GM23338 (cell line): ENCODE measurements at regions not wholly inside any gene's neighbourhood (a gene's known extent, or its start where the extent isn't known, plus 50 kb on each side); places are given as distances from the start of the nearest gene placed in this dataset.

Experiments
- ATAC-seq: fragments of 200-7000 bp; cut with Tn5 transposase; 3 replicates; pipeline ENCODE4 v1.9.1; 2020
- DNase-seq: peaks from one replicate; pipeline ENCODE4 v3.0.0-alpha.2; 2015; ENCODE audit warnings: low spot score
- H2AFZ ChIP-seq: fragments of 200-600 bp; sonication (generic); 2 replicates; pipeline ENCODE4 v1.8.0; 2016; ENCODE audit warnings: antibody characterized with exemption, mild to moderate bottlenecking, moderate library complexity
- H3F3A ChIP-seq: fragments of 200-600 bp; sonication (generic); replicated peaks from 2 replicates; pipeline ENCODE4 v1.8.0; 2017; ENCODE audit warnings: antibody characterized with exemption, mixed run types, low read depth
- H3K27ac ChIP-seq: fragments of 200-600 bp; sonication (generic); 2 replicates; pipeline ENCODE4 v1.6.1; 2016; ENCODE audit warnings: low read depth
- H3K27me3 ChIP-seq: fragments of 200-600 bp; sonication (generic); 2 replicates; pipeline ENCODE4 v1.8.0; 2016; ENCODE audit warnings: mild to moderate bottlenecking, mixed run types, moderate library complexity; ENCODE audit not compliant: insufficient read depth
- H3K36me3 ChIP-seq: fragments of 200-600 bp; sonication (generic); 2 replicates; pipeline ENCODE4 v1.8.0; 2016; ENCODE audit warnings: mild to moderate bottlenecking; ENCODE audit not compliant: insufficient read depth
- H3K4me1 ChIP-seq: fragments of 200-600 bp; sonication (generic); 2 replicates; pipeline ENCODE4 v1.8.0; 2016; ENCODE audit warnings: mild to moderate bottlenecking, moderate library complexity; ENCODE audit not compliant: insufficient read depth
- H3K4me2 ChIP-seq: fragments of 200-600 bp; sonication (generic); 2 replicates; pipeline ENCODE4 v1.7.1; 2017; ENCODE audit warnings: mixed run types
- H3K4me3 ChIP-seq: fragments of 200-600 bp; sonication (generic); 2 replicates; pipeline ENCODE4 v1.6.1; 2016; ENCODE audit warnings: mixed run types
- H3K79me2 ChIP-seq: fragments of 200-600 bp; sonication (generic); replicated peaks from 2 replicates; pipeline ENCODE4 v1.8.0; 2017; ENCODE audit warnings: mild to moderate bottlenecking; ENCODE audit not compliant: insufficient read depth
- H3K9me2 ChIP-seq: fragments of 200-600 bp; sonication (generic); 2 replicates; pipeline ENCODE4 v1.8.0; 2017; ENCODE audit not compliant: insufficient read depth
- H4K20me1 ChIP-seq: fragments of 200-600 bp; sonication (generic); replicated peaks from 2 replicates; pipeline ENCODE4 v1.8.0; 2017; ENCODE audit warnings: mild to moderate bottlenecking; ENCODE audit not compliant: insufficient read depth
- H3K27ac Mint-ChIP-seq: 2 replicates; pipeline ENCODE4 v1.8.0; 2020; ENCODE audit warnings: inconsistent platforms, mild to moderate bottlenecking, moderate library complexity, mixed read lengths
- H3K27me3 Mint-ChIP-seq: 3 replicates; pipeline ENCODE4 v1.8.0; 2022; ENCODE audit warnings: low read depth, mild to moderate bottlenecking, moderate library complexity, mixed read lengths, inconsistent platforms; ENCODE audit not compliant: insufficient read depth, poor library complexity
- H3K36me3 Mint-ChIP-seq: 3 replicates; pipeline ENCODE4 v1.8.0; 2021; ENCODE audit warnings: low read depth, mild to moderate bottlenecking, inconsistent platforms, moderate library complexity, mixed read lengths
- H3K4me1 Mint-ChIP-seq: 3 replicates; pipeline ENCODE4 v1.8.0; 2020; ENCODE audit warnings: mild to moderate bottlenecking, inconsistent platforms, mixed read lengths
- H3K4me3 Mint-ChIP-seq: 3 replicates; pipeline ENCODE4 v1.8.0; 2021; ENCODE audit warnings: moderate library complexity, mild to moderate bottlenecking, inconsistent platforms, mixed read lengths
- H3K9me3 Mint-ChIP-seq: 3 replicates; pipeline ENCODE4 v1.8.0; 2020; ENCODE audit warnings: moderate library complexity, mild to moderate bottlenecking, inconsistent platforms, mixed read lengths
- CREB1 ChIP-seq: fragments of 250-450 bp; sonication (Bioruptor Pico); IDR thresholded peaks from 2 replicates; pipeline ENCODE4 v1.5.0; 2020; ENCODE audit warnings: low read depth, mild to moderate bottlenecking, moderate library complexity
- EZH2 ChIP-seq: fragments of 200-600 bp; sonication (generic); IDR thresholded peaks from one replicate; pipeline ENCODE4 v1.8.0; 2017; ENCODE audit warnings: antibody characterized with exemption, mild to moderate bottlenecking, low read depth; ENCODE audit not compliant: unreplicated experiment
- EZH2phosphoT487 ChIP-seq: fragments of 200-600 bp; sonication (generic); IDR thresholded peaks from one replicate; pipeline ENCODE4 v1.8.1; 2018; ENCODE audit warnings: antibody characterized with exemption; ENCODE audit not compliant: unreplicated experiment
- JUNB ChIP-seq: IDR thresholded peaks from one replicate; pipeline ENCODE4 v1.6.1; 2016; ENCODE audit warnings: antibody characterized with exemption; ENCODE audit not compliant: unreplicated experiment
- NANOG ChIP-seq: IDR thresholded peaks from 2 replicates; pipeline ENCODE4 v1.6.1; 2016; ENCODE audit warnings: antibody characterized with exemption, borderline replicate concordance
- POLR2AphosphoS5 ChIP-seq: IDR thresholded peaks from 2 replicates; pipeline ENCODE4 v1.6.1; 2016; ENCODE audit warnings: antibody characterized with exemption, low read depth
- STAT1 ChIP-seq: IDR thresholded peaks from one replicate; pipeline ENCODE4 v1.6.1; 2016; ENCODE audit warnings: antibody characterized with exemption; ENCODE audit not compliant: unreplicated experiment
- ZNF114 ChIP-seq: fragments of 250-450 bp; sonication (Bioruptor Pico); IDR thresholded peaks from 2 replicates; pipeline ENCODE4 v1.5.0; 2020; ENCODE audit warnings: mild to moderate bottlenecking, moderate library complexity
- ZNF331 ChIP-seq: fragments of 250-450 bp; sonication (Bioruptor Pico); IDR thresholded peaks from 2 replicates; pipeline ENCODE4 v1.5.0; 2020; ENCODE audit warnings: low read depth, mild to moderate bottlenecking, moderate library complexity
- TF ChIP-seq, protein P1 (sequence below): IDR thresholded peaks from one replicate; pipeline ENCODE4 v1.6.1; 2018; ENCODE audit warnings: antibody characterized with exemption; ENCODE audit not compliant: unreplicated experiment
- TF ChIP-seq, protein P2 (sequence below): fragments of 250-450 bp; sonication (Bioruptor Pico); IDR thresholded peaks from 2 replicates; pipeline ENCODE4 v1.5.0; 2020; ENCODE audit warnings: mild to moderate bottlenecking, moderate library complexity

DNA sequence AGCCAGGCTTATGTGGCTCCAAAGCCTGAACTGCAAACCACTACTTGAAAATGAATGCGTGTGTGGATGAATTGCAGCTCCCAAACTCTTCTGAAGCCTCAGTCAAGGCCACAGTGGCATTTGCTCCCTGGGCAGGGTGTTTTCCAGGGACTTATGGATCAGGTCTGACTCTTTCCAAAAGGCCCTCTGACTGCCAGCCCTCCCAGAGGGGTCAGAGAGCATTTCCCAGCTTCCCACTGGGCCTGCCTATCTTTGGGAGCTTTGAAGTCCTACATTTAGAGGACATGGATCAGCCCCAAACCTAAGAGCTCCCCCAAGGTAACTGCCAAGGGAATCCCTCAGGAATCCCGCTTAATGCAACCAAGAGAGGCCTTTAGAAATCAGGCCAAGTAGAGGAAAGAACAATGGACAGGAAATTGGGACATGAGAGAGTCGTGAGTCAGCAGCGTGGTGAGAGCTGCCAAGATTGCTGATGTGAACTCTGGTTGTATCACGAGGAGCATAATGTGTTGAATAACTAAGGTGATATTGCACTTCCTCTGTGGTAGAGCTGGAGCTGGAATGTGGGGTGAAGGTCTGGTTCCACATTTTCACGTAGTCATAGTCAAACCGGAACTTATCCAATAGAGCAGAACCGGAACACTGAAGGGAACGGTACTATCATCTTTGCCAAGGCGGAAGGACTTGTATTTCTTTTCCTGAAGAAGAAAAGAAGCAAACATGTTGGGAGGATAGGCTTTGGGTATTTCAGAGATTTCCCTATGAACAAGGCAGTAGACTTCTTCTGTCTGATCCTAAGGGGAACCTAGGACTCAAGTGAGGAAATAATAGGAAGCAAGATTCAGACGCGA is 99.4 kb upstream of the JUN start:
- TF ChIP-seq JUNB (no peak), NANOG (no peak), ZNF331 (CRISPR knock-in tag) (no peak), CREB1 (CRISPR knock-in tag) (no peak), POLR2AphosphoS5 (no peak)
- TF ChIP-seq, protein P1, sequence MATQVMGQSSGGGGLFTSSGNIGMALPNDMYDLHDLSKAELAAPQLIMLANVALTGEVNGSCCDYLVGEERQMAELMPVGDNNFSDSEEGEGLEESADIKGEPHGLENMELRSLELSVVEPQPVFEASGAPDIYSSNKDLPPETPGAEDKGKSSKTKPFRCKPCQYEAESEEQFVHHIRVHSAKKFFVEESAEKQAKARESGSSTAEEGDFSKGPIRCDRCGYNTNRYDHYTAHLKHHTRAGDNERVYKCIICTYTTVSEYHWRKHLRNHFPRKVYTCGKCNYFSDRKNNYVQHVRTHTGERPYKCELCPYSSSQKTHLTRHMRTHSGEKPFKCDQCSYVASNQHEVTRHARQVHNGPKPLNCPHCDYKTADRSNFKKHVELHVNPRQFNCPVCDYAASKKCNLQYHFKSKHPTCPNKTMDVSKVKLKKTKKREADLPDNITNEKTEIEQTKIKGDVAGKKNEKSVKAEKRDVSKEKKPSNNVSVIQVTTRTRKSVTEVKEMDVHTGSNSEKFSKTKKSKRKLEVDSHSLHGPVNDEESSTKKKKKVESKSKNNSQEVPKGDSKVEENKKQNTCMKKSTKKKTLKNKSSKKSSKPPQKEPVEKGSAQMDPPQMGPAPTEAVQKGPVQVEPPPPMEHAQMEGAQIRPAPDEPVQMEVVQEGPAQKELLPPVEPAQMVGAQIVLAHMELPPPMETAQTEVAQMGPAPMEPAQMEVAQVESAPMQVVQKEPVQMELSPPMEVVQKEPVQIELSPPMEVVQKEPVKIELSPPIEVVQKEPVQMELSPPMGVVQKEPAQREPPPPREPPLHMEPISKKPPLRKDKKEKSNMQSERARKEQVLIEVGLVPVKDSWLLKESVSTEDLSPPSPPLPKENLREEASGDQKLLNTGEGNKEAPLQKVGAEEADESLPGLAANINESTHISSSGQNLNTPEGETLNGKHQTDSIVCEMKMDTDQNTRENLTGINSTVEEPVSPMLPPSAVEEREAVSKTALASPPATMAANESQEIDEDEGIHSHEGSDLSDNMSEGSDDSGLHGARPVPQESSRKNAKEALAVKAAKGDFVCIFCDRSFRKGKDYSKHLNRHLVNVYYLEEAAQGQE: no peak

DNA sequence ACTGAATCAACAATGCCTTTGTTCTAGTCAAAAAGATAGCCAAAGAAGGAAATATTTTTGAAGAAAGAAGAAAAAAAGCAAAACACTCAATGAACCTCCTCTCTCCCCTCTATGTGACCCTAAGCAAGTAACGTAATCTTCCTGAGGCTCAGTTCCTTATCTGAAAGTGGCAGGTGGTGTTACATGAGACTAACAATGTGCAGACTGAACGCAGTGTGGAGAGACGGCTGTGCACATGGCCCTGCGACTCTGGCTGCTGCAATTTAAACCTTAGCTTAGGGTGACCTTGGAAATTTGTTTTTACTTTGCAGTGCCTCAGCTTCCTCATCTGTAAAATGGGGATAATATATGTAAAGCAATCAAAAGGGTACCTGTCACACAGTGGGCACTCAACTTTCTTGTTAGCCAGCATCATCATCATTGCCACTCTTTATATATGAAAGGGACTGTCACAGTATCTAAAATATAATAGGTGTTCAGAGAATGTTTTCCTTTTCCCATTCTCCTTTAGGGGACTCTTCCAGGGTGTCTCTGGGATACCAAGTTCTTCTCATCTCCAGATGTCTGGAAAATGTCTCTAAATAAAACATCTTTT is 100.1 kb upstream of the JUN start:
- H3K4me2 ChIP-seq: no peak overlapping the region
- H3K4me1 ChIP-seq: no peaks in the 10 kb centered on the region
- Mint-ChIP-seq H3K4me3 (no peak overlapping the region), H3K9me3 (no peaks in the 10 kb centered on the region), H3K36me3 (no peaks in the 10 kb centered on the region), H3K4me1 (peaks cover 5% of the 10 kb centered on the region; the same call in 2 of the 3 replicates), H3K27ac (no peak overlapping the region), H3K27me3 (no peaks in the 10 kb centered on the region)
- DNase-seq: no peak
- no peaks in the 10 kb centered on the region for H3F3A ChIP-seq
- H3K4me3 ChIP-seq: no peak overlapping the region
- peak overlapping the region; percentile 77 for H2AFZ ChIP-seq
- H3K79me2 ChIP-seq: no peaks in the 10 kb centered on the region
- no peaks in the 10 kb centered on the region for H3K27me3 ChIP-seq
- ATAC-seq: no peak
- H3K9me2 ChIP-seq: peaks cover 13% of the 10 kb centered on the region
- no peaks in the 10 kb centered on the region for H4K20me1 ChIP-seq
- H3K36me3 ChIP-seq: no peaks in the 10 kb centered on the region
- H3K27ac ChIP-seq: no peak overlapping the region
- no peak for TF ChIP-seq CREB1 (CRISPR knock-in tag)
- no peak for TF ChIP-seq EZH2
- TF ChIP-seq EZH2phosphoT487: no peak
- TF ChIP-seq ZNF114 (CRISPR knock-in tag): no peak
- TF ChIP-seq STAT1: no peak
- TF ChIP-seq, protein P2, sequence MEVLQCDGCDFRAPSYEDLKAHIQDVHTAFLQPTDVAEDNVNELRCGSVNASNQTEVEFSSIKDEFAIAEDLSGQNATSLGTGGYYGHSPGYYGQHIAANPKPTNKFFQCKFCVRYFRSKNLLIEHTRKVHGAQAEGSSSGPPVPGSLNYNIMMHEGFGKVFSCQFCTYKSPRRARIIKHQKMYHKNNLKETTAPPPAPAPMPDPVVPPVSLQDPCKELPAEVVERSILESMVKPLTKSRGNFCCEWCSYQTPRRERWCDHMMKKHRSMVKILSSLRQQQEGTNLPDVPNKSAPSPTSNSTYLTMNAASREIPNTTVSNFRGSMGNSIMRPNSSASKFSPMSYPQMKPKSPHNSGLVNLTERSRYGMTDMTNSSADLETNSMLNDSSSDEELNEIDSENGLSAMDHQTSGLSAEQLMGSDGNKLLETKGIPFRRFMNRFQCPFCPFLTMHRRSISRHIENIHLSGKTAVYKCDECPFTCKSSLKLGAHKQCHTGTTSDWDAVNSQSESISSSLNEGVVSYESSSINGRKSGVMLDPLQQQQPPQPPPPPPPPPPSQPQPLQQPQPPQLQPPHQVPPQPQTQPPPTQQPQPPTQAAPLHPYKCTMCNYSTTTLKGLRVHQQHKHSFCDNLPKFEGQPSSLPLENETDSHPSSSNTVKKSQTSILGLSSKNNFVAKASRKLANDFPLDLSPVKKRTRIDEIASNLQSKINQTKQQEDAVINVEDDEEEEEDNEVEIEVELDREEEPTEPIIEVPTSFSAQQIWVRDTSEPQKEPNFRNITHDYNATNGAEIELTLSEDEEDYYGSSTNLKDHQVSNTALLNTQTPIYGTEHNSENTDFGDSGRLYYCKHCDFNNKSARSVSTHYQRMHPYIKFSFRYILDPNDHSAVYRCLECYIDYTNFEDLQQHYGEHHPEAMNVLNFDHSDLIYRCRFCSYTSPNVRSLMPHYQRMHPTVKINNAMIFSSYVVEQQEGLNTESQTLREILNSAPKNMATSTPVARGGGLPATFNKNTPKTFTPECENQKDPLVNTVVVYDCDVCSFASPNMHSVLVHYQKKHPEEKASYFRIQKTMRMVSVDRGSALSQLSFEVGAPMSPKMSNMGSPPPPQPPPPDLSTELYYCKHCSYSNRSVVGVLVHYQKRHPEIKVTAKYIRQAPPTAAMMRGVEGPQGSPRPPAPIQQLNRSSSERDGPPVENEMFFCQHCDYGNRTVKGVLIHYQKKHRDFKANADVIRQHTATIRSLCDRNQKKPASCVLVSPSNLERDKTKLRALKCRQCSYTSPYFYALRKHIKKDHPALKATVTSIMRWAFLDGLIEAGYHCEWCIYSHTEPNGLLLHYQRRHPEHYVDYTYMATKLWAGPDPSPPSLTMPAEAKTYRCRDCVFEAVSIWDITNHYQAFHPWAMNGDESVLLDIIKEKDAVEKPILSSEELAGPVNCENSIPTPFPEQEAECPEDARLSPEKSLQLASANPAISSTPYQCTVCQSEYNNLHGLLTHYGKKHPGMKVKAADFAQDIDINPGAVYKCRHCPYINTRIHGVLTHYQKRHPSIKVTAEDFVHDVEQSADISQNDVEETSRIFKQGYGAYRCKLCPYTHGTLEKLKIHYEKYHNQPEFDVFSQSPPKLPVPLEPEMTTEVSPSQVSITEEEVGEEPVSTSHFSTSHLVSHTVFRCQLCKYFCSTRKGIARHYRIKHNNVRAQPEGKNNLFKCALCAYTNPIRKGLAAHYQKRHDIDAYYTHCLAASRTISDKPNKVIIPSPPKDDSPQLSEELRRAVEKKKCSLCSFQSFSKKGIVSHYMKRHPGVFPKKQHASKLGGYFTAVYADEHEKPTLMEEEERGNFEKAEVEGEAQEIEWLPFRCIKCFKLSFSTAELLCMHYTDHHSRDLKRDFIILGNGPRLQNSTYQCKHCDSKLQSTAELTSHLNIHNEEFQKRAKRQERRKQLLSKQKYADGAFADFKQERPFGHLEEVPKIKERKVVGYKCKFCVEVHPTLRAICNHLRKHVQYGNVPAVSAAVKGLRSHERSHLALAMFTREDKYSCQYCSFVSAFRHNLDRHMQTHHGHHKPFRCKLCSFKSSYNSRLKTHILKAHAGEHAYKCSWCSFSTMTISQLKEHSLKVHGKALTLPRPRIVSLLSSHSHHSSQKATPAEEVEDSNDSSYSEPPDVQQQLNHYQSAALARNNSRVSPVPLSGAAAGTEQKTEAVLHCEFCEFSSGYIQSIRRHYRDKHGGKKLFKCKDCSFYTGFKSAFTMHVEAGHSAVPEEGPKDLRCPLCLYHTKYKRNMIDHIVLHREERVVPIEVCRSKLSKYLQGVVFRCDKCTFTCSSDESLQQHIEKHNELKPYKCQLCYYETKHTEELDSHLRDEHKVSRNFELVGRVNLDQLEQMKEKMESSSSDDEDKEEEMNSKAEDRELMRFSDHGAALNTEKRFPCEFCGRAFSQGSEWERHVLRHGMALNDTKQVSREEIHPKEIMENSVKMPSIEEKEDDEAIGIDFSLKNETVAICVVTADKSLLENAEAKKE (CRISPR knock-in tag): no peak
- no peak for TF ChIP-seq POLR2AphosphoS5
- no peak for TF ChIP-seq ZNF331 (CRISPR knock-in tag)

More for the DNA sequence above, 99.4 kb upstream of the JUN start:
- Mint-ChIP-seq H3K27ac (no peak overlapping the region), H3K4me1 (peaks cover 5% of the 10 kb centered on the region; the same call in 2 of the 3 replicates), H3K27me3 (no peaks in the 10 kb centered on the region), H3K36me3 (no peaks in the 10 kb centered on the region), H3K9me3 (no peaks in the 10 kb centered on the region), H3K4me3 (no peak overlapping the region)
- H3K27ac ChIP-seq: no peak overlapping the region
- no peaks in the 10 kb centered on the region for H3F3A ChIP-seq
- no peaks in the 10 kb centered on the region for H3K4me1 ChIP-seq
- H3K36me3 ChIP-seq: no peaks in the 10 kb centered on the region
- H3K4me3 ChIP-seq: no peak overlapping the region
- no peak for ATAC-seq
- peaks cover 13% of the 10 kb centered on the region for H3K9me2 ChIP-seq
- no peaks in the 10 kb centered on the region for H3K27me3 ChIP-seq
- H2AFZ ChIP-seq: peak overlapping the region; percentile 77
- H3K4me2 ChIP-seq: no peak overlapping the region
- H4K20me1 ChIP-seq: no peaks in the 10 kb centered on the region
- no peaks in the 10 kb centered on the region for H3K79me2 ChIP-seq
- peak; percentile 16 for DNase-seq
